Brain pericyte (primary cell): ENCODE measurements at regions not wholly inside any gene's neighbourhood (a gene's known extent, or its start where the extent isn't known, plus 50 kb on each side); places are given as distances from the start of the nearest gene placed in this dataset.
"Not testable (repeated sequence)": the region's sequence is repeated elsewhere in the genome, so short reads cannot be mapped to it uniquely, and the experiment has no call there.

ENCODE experiments used
- DNase-seq: peaks from one replicate; pipeline ENCODE4 v3.0.0-alpha.2; 2012; ENCODE audit warnings: low read depth, low spot score

- DNase-seq: no peak
These were observed 801.0 kb upstream of the NUDT12 start for GRCh38 chr5:104363567-104363966.

- no peak for DNase-seq
These were observed 799.3 kb upstream of the NUDT12 start for GRCh38 chr5:104361932-104362331.

DNA sequence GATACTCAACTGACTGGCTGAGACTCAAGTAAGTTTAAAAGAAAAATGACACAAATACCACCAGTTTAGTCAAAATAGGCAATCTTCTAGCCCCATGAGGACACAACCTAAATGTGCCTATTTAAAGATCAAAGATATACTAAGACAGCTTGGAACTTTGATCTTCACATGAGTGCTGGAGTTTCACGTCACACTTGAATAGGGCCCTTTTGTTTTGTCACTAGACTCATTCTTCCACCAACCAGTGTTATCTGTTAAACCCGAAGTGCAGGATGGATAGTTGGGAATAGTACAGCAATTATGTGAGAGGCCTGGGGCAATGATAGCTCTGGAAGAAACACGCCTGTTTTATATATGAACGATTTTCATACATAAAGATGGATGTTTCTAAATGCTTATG lies 792.8 kb upstream of the NUDT12 start:
- DNase-seq: no peak

DNA sequence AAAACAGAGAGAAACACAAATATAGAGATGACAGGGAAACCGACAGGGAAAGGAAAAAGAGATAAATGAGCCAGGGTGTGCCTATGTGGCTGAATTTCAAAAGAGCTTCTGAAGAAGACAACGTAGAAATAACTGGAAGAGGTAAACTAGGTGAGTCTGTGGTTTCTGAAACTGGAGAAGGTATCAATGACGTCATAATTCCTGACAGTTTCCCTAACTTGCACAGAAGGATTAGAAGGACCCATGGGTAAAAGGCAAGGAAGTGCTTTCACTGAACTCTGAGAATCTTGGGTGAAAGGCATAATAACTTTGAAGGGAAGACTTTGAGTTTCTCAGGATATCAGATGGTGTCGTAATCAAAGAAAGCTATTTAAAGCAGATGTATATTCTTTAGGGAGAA lies 790.8 kb upstream of the NUDT12 start:
- DNase-seq: no peak

GRCh38 chr5:104352954-104353353 lies 790.4 kb upstream of the NUDT12 start:
- no peak for DNase-seq

DNA sequence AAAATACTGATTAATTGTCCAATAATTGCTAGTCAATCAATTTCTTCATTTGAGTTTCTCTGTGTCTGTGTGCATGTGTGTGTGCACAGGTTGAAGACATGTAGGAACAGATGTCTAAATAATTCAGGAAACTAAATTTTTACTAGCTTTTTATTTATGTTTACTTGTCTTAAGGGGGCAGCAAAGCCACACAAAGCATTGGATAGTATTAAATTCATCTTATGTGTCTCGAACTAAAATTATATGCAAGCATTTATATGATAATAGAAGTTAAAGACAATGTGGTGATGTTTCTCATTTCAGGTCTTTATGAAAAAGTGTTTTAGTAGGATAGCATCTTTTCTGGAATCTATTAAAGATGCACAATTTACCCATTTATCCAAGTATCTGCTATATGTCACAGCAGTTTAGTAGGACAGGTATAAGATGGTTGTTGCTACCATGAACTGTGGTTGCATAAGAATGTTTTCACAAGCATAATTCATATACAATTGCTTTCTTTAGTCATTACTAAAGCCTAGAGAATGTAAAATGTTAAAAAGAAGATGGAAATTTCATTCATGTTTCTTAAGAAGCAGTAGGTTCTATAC lies 784.6 kb upstream of the NUDT12 start:
- no peak for DNase-seq

DNA sequence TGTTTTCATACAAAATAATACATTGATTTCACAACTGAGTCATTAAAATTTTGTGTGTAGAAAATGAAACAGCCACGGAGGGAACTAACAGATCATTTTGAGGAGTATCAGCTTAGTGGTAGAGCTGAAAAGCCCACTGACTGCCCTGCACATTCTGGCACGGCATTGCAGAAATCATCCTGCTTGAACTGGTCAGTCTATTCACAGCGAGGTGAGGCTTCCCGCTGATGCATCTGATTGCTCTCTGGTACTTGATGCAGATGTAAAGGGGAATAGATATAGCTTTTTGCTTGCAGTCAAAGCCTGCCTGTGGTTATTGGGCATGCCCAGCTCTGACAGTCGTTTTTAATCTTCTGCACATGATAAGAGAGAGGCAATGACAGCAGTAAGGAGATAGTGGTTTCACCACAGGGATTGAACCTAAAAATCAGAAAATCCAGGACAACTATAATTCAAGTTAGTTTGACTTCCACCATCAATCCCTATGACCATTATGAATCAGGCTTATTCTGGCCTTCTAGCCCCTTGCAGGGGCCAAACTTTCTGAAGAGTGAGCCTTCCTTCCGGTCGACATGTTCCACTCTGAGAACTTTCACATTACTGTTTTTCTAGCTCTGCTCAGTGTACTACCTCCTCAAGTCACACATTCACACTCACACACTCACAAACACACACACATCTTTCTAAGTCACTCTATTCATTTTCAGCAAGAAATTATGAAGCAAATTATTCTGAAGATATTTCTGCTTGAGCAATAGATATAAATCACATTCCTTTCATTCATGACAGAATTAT lies 782.8 kb upstream of the NUDT12 start:
- no peak for DNase-seq

DNA sequence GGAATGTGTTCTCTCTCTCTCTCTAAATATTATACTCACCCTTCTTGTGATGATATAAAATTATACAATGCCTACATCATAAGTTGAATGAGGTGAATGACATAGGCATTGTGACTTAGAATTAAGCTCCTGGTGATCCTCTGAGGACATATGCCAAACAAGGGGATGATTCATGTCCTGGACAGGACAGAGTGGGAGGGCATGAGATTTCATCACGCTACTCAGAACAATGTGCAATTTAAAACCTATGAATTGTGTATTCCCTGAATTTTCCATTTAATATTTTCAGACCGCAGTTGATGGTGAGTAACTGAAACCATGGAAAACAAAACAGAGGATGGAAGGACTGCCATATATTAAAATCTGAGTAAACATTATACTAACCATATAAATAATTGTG lies 782.2 kb upstream of the NUDT12 start:
- peak; percentile 43 for DNase-seq

GRCh38 chr5:104327801-104328200 lies 765.2 kb upstream of the NUDT12 start:
- DNase-seq: no peak

- no peak for DNase-seq
These were observed 764.4 kb upstream of the NUDT12 start for GRCh38 chr5:104326966-104327365.

DNA sequence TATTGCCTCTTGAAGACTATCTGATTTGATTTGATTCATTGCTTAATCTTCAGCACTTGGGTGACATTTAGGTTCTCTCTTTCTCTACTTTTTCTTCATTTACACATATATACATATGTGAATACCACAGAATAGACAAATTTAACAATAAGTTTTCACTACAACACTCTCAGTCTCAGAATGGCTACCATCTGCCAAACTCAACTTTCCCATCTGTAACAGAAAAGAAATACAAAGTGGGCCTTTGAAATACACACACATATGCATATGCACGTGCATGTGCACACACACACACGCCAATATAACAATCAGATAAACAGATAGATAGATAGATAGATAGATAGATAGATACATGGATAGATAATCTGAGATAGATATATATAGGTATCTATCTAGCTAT lies 762.8 kb upstream of the NUDT12 start:
- DNase-seq: no peak

DNA sequence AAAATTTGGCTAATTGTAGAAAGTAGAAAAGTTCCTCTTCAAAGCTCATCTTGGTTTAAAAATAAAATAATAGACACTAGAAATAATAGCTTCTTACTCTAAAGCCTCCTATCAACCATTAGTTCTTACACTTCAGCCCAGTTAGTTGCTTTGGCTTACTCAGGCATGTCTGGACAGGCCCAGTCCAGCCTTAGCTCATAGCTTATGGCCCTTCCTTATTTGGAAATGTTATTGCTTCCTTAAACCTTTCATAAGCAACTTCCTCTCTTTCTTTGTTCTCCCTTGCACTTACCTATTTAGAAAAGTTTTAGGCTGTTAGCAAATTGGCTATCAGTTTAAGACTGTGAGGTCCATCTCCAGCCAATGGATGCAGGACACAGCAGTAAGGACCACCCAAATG lies 754.1 kb upstream of the NUDT12 start:
- DNase-seq: not testable (repeated sequence)

DNA sequence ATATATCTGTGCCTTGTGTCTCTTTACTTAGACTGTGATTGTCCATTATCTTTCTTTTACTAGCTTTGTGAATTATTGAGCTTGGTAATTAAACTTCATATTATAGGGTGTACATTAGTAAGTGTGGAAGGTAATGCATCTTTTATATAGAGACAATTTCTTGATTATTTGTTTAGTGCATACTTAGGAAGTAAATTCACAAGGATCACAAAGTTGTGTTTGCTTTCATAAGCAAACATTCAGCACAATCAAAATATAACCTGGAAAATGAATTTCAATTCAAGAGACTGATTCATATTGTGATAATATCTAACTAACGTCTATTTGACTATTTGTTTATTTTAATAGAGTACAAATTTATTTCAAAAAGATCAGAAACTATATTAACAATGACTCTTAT lies 749.9 kb upstream of the NUDT12 start:
- no peak for DNase-seq

DNA sequence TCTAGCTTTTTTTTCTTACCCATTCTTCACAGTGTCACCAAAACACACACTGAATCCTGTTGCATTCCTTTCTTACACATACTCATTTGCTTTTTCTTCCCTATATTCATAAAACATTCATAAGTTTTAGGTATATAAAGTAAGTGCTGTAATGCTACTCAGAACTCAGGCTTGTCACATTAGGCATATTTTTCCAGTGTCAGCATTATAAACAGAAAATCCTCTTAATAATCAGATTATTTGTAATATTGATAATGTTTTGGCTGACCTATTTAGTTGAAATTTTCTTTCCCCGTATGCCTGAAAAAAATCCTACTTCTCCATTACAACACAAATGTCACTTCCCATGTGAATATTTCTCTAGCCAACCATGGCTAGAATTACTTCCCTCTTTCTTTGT lies 743.0 kb upstream of the NUDT12 start:
- no peak for DNase-seq

- no peak for DNase-seq
These were observed 737.6 kb upstream of the NUDT12 start for GRCh38 chr5:104299998-104300706.

DNA sequence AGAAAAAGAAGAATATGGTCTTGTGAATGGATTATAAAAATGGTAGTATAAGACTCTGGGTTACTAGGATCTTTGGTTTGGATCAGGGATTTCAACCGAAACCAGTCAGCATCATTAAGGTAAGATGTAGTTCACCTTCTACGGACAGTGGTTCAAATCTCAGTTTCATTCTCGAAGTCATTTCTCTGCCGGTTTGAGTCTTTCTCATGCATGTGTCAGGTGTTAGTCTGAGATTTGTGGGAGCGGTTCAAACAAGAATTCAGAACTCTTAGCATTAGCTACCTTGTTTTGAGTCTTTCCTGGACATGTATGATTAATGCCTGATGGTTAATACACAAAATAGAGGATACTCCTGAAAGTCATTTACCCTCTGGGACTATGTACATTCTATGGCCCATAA lies 735.9 kb upstream of the NUDT12 start:
- DNase-seq: no peak

DNA sequence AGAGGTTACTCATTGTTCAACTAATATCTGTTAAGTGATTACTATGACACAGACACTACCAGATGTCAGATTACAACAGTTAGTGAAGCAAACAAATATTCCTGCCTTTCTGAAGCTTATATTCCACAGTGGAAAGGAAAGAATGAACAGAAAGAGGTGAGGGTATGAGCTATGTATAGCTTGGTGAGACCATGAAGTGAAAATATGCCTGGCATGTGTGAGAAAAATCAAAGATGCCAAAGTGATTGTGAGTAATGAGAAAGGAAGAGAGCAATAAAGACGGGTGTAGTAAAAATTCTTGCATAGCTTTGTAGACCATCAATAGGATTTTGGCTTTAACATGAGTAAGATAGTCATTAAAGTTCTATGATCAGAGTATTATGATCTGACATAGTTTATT lies 734.5 kb upstream of the NUDT12 start:
- DNase-seq: no peak

DNA sequence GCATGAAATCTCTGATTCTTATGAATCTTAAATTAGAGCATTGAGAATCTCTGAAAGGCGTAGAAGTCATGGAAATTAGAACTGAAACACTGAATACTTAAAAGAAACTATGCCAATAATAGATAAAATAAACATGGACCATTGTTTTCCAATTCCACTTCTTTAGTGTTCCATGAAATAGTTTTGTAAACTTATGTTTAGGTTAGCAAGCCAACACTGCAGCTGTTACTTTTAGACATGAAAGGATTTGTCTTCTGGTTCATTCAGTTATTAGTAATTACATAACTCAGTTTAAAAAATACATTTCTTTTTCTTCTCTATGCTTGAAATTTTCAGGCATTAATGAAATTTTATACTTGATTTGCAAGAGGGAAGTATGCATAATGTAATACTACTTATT lies 733.4 kb upstream of the NUDT12 start:
- DNase-seq: no peak

DNA sequence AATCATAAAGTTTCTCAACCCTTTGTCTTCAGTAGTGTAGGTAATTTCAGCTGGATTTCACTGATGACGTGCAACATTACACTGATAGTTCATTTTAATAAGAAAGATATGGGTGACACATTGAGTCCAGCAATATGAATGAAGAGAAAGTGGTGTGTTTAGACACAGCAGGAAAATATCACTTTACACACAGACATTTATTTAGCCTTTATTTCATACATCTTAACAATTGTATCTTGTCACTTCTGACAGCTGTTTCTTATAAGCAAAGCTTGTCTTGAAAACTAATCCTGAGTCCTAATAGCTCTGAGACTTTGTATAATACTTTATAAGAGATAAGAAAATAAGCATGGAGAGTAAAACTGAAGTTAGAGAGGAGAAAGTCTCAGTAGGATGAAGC lies 720.5 kb upstream of the NUDT12 start:
- DNase-seq: no peak

DNA sequence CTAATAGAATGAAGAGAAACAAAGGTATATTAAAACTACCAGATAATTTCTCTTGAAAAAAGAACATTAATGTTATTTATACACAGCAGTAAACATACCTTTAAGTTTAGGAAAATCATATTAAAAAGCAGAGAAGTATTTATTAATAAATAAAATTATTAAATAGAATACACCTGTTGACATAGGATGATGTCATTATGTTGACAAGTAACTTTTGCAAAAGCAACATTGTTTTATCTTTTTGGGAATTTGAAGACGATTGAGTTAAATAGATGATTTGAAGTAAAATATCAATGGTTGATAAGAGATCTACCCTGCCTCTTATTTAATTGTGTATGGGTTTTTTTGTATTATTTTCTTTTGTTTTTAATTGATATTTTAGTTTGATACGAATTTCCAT lies 711.1 kb upstream of the NUDT12 start:
- DNase-seq: no peak

DNA sequence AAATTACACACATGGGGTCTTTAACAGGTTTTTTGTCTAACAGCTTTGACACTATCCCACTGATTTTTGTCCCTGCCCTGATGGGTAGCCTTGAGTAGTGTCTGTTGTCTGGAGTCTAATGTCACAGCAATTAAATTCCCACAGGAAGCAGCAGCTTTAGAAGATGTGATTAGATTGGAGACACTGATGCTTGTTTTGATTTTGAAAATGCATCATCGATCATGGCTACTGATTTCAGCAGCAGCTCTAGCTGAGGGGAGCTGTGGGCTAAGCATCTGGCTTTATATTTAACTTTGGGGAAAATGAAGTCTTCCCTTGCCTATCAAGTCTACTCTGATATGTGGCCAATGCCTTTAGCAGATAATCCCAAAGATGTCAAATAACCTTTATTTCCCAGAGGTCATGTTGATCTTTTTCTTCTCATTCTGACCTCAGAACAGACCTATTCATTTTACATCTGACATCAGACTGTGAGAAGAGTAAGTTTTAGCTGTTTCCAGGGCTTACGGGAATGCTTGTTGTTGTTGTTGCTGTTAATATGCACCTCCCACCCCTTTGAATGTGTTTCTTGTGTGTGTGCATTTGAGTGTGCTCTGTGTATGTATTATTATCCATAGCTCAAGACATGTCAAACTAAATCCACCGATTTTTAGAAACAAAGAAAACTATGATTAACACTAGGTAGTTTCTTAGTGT lies 704.9 kb upstream of the NUDT12 start:
- no peak for DNase-seq

GRCh38 chr5:104266161-104266560 lies 703.6 kb upstream of the NUDT12 start:
- DNase-seq: no peak
